PFSK-1 (cell line): ENCODE measurements at regions not wholly inside any gene's neighbourhood (a gene's known extent, or its start where the extent isn't known, plus 50 kb on each side); places are given as distances from the start of the nearest gene placed in this dataset.

Experiments
- FOXP2 ChIP-seq: optimal IDR thresholded peaks from 2 replicates; pipeline ENCODE3; 2011; ENCODE audit warnings: borderline replicate concordance, control low read depth, inconsistent platforms; ENCODE audit not compliant: insufficient read depth; ENCODE audit errors: extremely low read length, extremely low read depth
- POLR2AphosphoS5 ChIP-seq: IDR thresholded peaks from 2 replicates; pipeline ENCODE4 v1.6.1; 2012; ENCODE audit warnings: low read depth, mild to moderate bottlenecking, control low read depth, low read length, moderate library complexity
- REST ChIP-seq, 2 experiments: IDR thresholded peaks; 2 replicates each; pipeline versions ENCODE4 v1.6.1 to v1.8.0; 2011 to 2012; ENCODE audit warnings: low read depth in 2 of 2, low read length in 2 of 2, control low read depth in 1 of 2, inconsistent platforms in 1 of 2, mild to moderate bottlenecking in 1 of 2, moderate library complexity in 1 of 2; ENCODE audit not compliant: insufficient read depth in 1 of 2
- SIN3A ChIP-seq: IDR thresholded peaks from 2 replicates; pipeline ENCODE4 v1.6.1; 2012; ENCODE audit warnings: mild to moderate bottlenecking, low read length, moderate library complexity, borderline replicate concordance; ENCODE audit not compliant: insufficient read depth
- TAF1 ChIP-seq: IDR thresholded peaks from 2 replicates; pipeline ENCODE4 v1.6.1; 2012; ENCODE audit warnings: low read length, control low read depth, borderline replicate concordance; ENCODE audit not compliant: insufficient read depth

- no peak for TF ChIP-seq POLR2AphosphoS5
- no peak for TF ChIP-seq REST (IDR thresholded peaks at IDR 0.05; ENCODE audit: insufficient read depth in 1 of 2, low read depth in 2 of 2, low read length in 2 of 2)
- no peak for TF ChIP-seq SIN3A
- TF ChIP-seq TAF1, result no peak
- no peak for TF ChIP-seq FOXP2
Measured at GRCh38 chr2:138901530-138901929, 121.3 kb upstream of the NXPH2 start.

- TF ChIP-seq POLR2AphosphoS5, result no peak
- no peak for TF ChIP-seq FOXP2
- TF ChIP-seq REST (IDR thresholded peaks at IDR 0.05; ENCODE audit: insufficient read depth in 1 of 2, low read depth in 2 of 2, low read length in 2 of 2), result no peak
- TF ChIP-seq TAF1, result no peak
- no peak for TF ChIP-seq SIN3A
Measured at GRCh38 chr2:138898855-138899254, 118.7 kb upstream of the NXPH2 start.

- no peak for TF ChIP-seq FOXP2
- no peak for TF ChIP-seq REST (IDR thresholded peaks at IDR 0.05; ENCODE audit: insufficient read depth in 1 of 2, low read depth in 2 of 2, low read length in 2 of 2)
- no peak for TF ChIP-seq SIN3A
- TF ChIP-seq POLR2AphosphoS5, result no peak
- no peak for TF ChIP-seq TAF1
Measured at GRCh38 chr2:138897274-138897673, 117.1 kb upstream of the NXPH2 start.

- TF ChIP-seq REST (IDR thresholded peaks at IDR 0.05; ENCODE audit: insufficient read depth in 1 of 2, low read depth in 2 of 2, low read length in 2 of 2) (no peak), FOXP2 (no peak), POLR2AphosphoS5 (no peak), TAF1 (no peak), SIN3A (no peak)
Measured at GRCh38 chr2:138893746-138894145, 113.6 kb upstream of the NXPH2 start.

GRCh38 chr2:138881126-138881525 is 100.9 kb upstream of the NXPH2 start:
- TF ChIP-seq POLR2AphosphoS5, result no peak
- no peak for TF ChIP-seq FOXP2
- TF ChIP-seq REST (IDR thresholded peaks at IDR 0.05; ENCODE audit: insufficient read depth in 1 of 2, low read depth in 2 of 2, low read length in 2 of 2), result no peak
- TF ChIP-seq TAF1, result no peak
